Loucy (cell line): ENCODE measurements at regions not wholly inside any gene's neighbourhood (a gene's known extent, or its start where the extent isn't known, plus 50 kb on each side); places are given as distances from the start of the nearest gene placed in this dataset.

Source experiments
- H2AFZ ChIP-seq: fragments of 200-600 bp; sonication (generic); 2 replicates; pipeline ENCODE4 v1.6.0; 2016; ENCODE audit warnings: antibody characterized with exemption, mild to moderate bottlenecking, low read length, moderate library complexity
- H3F3A ChIP-seq: fragments of 200-600 bp; 2 replicates; pipeline ENCODE4 v1.6.0; 2016; ENCODE audit warnings: antibody characterized with exemption, low read depth, mild to moderate bottlenecking
- H3K27me3 ChIP-seq: fragments of 200-600 bp; sonication (generic); 2 replicates; pipeline ENCODE4 v1.6.1; 2014; ENCODE audit warnings: low read length, mild to moderate bottlenecking; ENCODE audit not compliant: insufficient read depth, poor library complexity, severe bottlenecking
- H3K36me3 ChIP-seq: fragments of 200-600 bp; sonication (generic); 2 replicates; pipeline ENCODE4 v1.6.1; 2016; ENCODE audit warnings: low read length; ENCODE audit not compliant: insufficient read depth
- H3K4me1 ChIP-seq: fragments of 200-600 bp; sonication (generic); 2 replicates; pipeline ENCODE4 v1.5.1; 2014; ENCODE audit warnings: low read length, mild to moderate bottlenecking; ENCODE audit not compliant: insufficient read depth, poor library complexity, severe bottlenecking
- H3K4me2 ChIP-seq: fragments of 200-600 bp; sonication (generic); 2 replicates; pipeline ENCODE4 v1.6.0; 2014; ENCODE audit warnings: antibody characterized with exemption, low read length, low read depth, mild to moderate bottlenecking; ENCODE audit not compliant: poor library complexity, severe bottlenecking
- H3K4me3 ChIP-seq: fragments of 200-600 bp; sonication (generic); 2 replicates; pipeline ENCODE4 v1.5.1; 2014; ENCODE audit warnings: low read length, mild to moderate bottlenecking, mixed read lengths; ENCODE audit not compliant: poor library complexity, severe bottlenecking
- H3K79me2 ChIP-seq: fragments of 200-600 bp; sonication (generic); 2 replicates; pipeline ENCODE4 v1.6.1; 2014; ENCODE audit warnings: low read length; ENCODE audit not compliant: insufficient read depth
- H3K9ac ChIP-seq: fragments of 200-600 bp; sonication (generic); 2 replicates; pipeline ENCODE4 v1.6.0; 2014; ENCODE audit warnings: mild to moderate bottlenecking, low read depth, low read length, moderate library complexity; ENCODE audit not compliant: poor library complexity, severe bottlenecking
- H3K9me2 ChIP-seq: fragments of 200-600 bp; sonication (generic); replicated peaks from 2 replicates; pipeline ENCODE4 v1.6.1; 2016; ENCODE audit warnings: low read depth, low read length, mixed read lengths
- H3K9me3 ChIP-seq: fragments of 200-600 bp; sonication (generic); 2 replicates; pipeline ENCODE4 v1.6.1; 2014; ENCODE audit warnings: mild to moderate bottlenecking, antibody characterized with exemption, low read length, low read depth; ENCODE audit not compliant: insufficient read depth
- H4K20me1 ChIP-seq: fragments of 200-600 bp; sonication (generic); 2 replicates; pipeline ENCODE4 v1.6.0; 2014; ENCODE audit warnings: antibody characterized with exemption, low read length, mild to moderate bottlenecking; ENCODE audit not compliant: insufficient read depth, poor library complexity, severe bottlenecking
- EZH2phosphoT487 ChIP-seq: fragments of 200-600 bp; IDR thresholded peaks from 2 replicates; pipeline ENCODE4 v1.6.1; 2018; ENCODE audit warnings: antibody characterized with exemption, mild to moderate bottlenecking, moderate library complexity, borderline replicate concordance
- TF ChIP-seq, protein P1 (sequence below): fragments of 200-600 bp; sonication (generic); conservative IDR thresholded peaks from 2 replicates; pipeline ENCODE4 v1.5.1; 2014; ENCODE audit warnings: mild to moderate bottlenecking, antibody characterized with exemption, low read length

DNA sequence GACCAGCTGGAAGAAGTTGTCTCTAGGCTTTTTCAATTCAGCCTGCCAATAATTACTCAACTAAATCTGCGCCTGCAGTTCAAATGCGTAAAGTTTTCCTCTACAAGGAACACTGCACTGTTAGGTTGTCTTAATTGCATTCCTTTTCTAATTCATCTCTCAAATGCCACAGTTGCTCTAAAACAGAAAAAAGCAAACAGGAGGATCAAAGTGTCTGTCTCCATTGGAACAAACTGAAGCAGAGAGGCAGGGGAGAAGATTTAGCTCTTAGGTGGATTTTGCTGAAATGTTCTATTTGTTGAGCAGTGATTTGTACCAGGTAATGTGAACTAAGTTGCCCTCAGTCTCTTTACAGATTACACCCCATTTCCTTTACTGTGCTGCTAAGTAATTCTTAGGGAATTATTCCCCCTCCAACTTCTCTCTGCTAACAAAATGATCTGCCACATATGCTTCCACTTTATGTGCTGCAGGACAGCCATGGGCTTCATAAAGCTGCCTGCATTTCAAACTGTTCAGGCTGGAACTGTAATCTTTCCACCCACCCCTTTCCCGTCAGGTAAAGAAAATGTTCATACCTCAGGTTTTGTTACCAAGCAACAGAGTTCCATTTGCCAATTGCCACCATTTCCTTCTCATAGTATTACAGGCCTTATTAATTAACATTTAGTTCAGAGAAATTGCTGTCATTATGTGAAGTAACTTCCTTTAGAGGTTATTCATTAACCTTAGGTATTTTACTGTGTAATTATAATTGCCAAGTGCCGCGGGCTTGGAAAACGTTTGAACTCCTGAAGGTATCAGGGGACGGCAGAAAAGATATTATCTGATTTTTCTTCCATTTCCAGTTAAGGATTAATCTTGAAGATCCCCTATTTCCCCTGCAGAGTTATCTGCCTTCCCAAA is 149.3 kb downstream of the SPRY1 start:
- Histone ChIP-seq H3K27me3 (no peaks in the 10 kb centered on the region), H3K4me1 (no peaks in the 10 kb centered on the region), H3K9ac (no peak overlapping the region), H3K36me3 (no peaks in the 10 kb centered on the region), H3K79me2 (no peaks in the 10 kb centered on the region), H3K9me2 (no peaks in the 10 kb centered on the region), H3K9me3 (no peaks in the 10 kb centered on the region), H4K20me1 (no peaks in the 10 kb centered on the region), H3K4me3 (no peak overlapping the region), H3F3A (no peaks in the 10 kb centered on the region), H3K4me2 (no peak overlapping the region), H2AFZ (no peak overlapping the region)
- TF ChIP-seq, protein P1, sequence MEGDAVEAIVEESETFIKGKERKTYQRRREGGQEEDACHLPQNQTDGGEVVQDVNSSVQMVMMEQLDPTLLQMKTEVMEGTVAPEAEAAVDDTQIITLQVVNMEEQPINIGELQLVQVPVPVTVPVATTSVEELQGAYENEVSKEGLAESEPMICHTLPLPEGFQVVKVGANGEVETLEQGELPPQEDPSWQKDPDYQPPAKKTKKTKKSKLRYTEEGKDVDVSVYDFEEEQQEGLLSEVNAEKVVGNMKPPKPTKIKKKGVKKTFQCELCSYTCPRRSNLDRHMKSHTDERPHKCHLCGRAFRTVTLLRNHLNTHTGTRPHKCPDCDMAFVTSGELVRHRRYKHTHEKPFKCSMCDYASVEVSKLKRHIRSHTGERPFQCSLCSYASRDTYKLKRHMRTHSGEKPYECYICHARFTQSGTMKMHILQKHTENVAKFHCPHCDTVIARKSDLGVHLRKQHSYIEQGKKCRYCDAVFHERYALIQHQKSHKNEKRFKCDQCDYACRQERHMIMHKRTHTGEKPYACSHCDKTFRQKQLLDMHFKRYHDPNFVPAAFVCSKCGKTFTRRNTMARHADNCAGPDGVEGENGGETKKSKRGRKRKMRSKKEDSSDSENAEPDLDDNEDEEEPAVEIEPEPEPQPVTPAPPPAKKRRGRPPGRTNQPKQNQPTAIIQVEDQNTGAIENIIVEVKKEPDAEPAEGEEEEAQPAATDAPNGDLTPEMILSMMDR = no peak
- TF ChIP-seq EZH2phosphoT487 = no peak

DNA sequence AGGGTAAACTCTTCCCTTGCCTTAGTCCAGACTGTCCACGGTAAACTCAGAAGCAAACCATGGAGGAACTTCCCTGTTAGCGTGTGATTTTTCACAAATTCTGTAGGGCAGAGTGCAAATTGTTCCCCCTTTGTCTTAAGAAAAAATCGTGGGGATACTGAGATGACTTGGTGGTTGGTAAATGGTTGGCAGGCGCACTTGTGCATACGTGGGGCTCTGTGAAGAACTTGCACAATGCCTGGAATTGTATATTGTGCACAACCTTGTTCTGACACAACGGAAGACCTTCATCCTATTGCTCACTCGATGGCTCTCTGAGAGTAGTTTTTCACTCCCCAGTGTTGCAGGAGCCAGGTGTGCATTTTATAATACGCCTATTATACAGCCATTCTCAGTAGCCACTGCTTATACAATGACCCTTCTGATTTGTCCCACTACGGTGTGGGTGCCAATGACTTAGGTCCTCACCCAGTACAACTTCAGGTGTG is 150.0 kb downstream of the SPRY1 start:
- no peaks in the 10 kb centered on the region for H3F3A ChIP-seq
- no peaks in the 10 kb centered on the region for H3K9me3 ChIP-seq
- no peak overlapping the region for H2AFZ ChIP-seq
- no peak overlapping the region for H3K4me2 ChIP-seq
- no peaks in the 10 kb centered on the region for H3K9me2 ChIP-seq
- H3K4me1 ChIP-seq = no peaks in the 10 kb centered on the region
- H3K79me2 ChIP-seq = no peaks in the 10 kb centered on the region
- H3K9ac ChIP-seq = no peak overlapping the region
- H3K4me3 ChIP-seq = no peak overlapping the region
- H3K36me3 ChIP-seq = no peaks in the 10 kb centered on the region
- TF ChIP-seq EZH2phosphoT487 = no peak
- TF ChIP-seq, protein P1 = no peak
- H4K20me1 ChIP-seq = no peaks in the 10 kb centered on the region
- no peaks in the 10 kb centered on the region for H3K27me3 ChIP-seq

DNA sequence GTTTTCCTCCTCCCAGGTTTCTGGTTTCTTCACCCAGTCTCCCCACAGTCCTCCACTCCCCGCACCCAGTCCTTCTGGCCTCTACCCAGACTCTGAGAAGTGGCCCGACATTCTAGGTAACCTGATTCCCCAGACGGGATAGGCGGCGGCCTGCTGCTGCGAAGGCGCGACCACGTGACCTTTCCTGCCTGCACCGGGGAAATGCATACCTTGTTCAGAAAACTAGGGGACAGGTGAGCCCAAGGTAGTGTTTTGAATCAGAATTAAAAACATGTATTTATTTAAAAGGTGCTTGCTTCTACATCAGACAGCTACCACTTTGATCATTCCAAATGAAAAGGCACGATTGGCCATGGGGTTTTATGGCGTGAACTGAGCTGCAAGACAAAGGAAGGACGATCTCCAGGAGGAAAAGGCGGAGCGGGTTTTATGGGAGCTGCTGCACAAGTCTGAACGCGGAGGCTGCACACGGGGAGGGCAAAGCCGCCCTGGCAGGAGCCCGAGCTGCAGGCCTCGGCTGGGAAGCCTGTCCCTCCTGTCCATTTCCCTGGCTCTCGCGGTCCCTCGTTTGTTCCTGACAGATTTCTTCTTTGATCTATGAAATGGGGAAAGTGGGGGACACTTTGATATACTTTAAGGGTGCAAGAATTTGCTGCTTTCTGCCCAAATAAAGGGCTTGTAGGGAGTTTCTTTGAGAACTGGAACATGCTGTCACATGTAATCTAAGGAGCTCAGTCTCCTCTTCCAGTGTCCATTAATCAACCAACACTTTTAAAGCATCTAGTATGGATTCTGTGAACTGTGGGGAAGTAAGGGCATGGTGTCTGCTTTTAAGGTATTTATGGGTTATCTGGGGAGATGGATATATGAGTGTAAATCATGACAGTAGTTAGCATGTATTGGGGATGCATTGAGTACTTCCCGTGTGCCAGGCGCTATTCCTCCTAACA is 150.9 kb downstream of the SPRY1 start:
- Histone ChIP-seq H3K4me3 (no peak overlapping the region), H2AFZ (no peak overlapping the region), H3K9me3 (no peaks in the 10 kb centered on the region), H3K4me1 (no peaks in the 10 kb centered on the region), H3K79me2 (no peaks in the 10 kb centered on the region), H3K36me3 (no peaks in the 10 kb centered on the region), H3K9ac (no peak overlapping the region), H3F3A (no peaks in the 10 kb centered on the region), H3K27me3 (no peaks in the 10 kb centered on the region), H3K9me2 (no peaks in the 10 kb centered on the region), H4K20me1 (no peaks in the 10 kb centered on the region), H3K4me2 (no peak overlapping the region)
- TF ChIP-seq, protein P1 = no peak
- TF ChIP-seq EZH2phosphoT487 = no peak
